Stimulated activated CD8-positive, alpha-beta memory T cell treated with anti-CD3 and anti-CD28 coated beads, Interleukin-7, amount 100 ng/mL, for 4 hours (primary cell): ENCODE measurements at regions not wholly inside any gene's neighbourhood (a gene's known extent, or its start where the extent isn't known, plus 50 kb on each side); places are given as distances from the start of the nearest gene placed in this dataset.

Source experiments
- DNase-seq, 2 donors: peaks; one replicate each; pipeline ENCODE4 v3.0.0-alpha.2; 2020; ENCODE audit warnings: low read depth in 2 of 2

- DNase-seq: no peak
These were observed 267.6 kb downstream of the METTL4 start for GRCh38 chr18:2303517-2304238.

GRCh38 chr18:2304378-2305175, 266.7 kb downstream of the METTL4 start:
- DNase-seq: no peak

- no peak for DNase-seq
These were observed 264.7 kb downstream of the METTL4 start for GRCh38 chr18:2306606-2307005.

- no peak for DNase-seq
These were observed 260.4 kb downstream of the METTL4 start for GRCh38 chr18:2310886-2311285.

- DNase-seq: no peak
These were observed 258.9 kb downstream of the METTL4 start for GRCh38 chr18:2312440-2312839.

GRCh38 chr18:2313332-2313731, 258.0 kb downstream of the METTL4 start:
- no peak for DNase-seq

GRCh38 chr18:2316082-2316750, 255.1 kb downstream of the METTL4 start:
- DNase-seq: no peak

- no peak for DNase-seq
These were observed 254.3 kb downstream of the METTL4 start for GRCh38 chr18:2316751-2317696.

GRCh38 chr18:2324459-2324858, 246.8 kb downstream of the METTL4 start:
- no peak for DNase-seq

GRCh38 chr18:2325308-2325849, 245.9 kb downstream of the METTL4 start:
- DNase-seq: no peak

- DNase-seq: no peak
These were observed 245.4 kb downstream of the METTL4 start for GRCh38 chr18:2325933-2326332.

- DNase-seq: no peak
These were observed 244.3 kb downstream of the METTL4 start for GRCh38 chr18:2326999-2327398.

- no peak for DNase-seq
These were observed 240.5 kb downstream of the METTL4 start for GRCh38 chr18:2330764-2331163.

GRCh38 chr18:2331491-2331890, 239.8 kb downstream of the METTL4 start:
- DNase-seq: no peak

- no peak for DNase-seq
These were observed 234.5 kb downstream of the METTL4 start for GRCh38 chr18:2336690-2337392.

GRCh38 chr18:2337552-2338141, 233.7 kb downstream of the METTL4 start:
- DNase-seq: peak in 1 of 2 donors; percentile 16

GRCh38 chr18:2338601-2339000, 232.7 kb downstream of the METTL4 start:
- DNase-seq: no peak

- DNase-seq: no peak
These were observed 231.0 kb downstream of the METTL4 start for GRCh38 chr18:2340335-2340734.

GRCh38 chr18:2348003-2348402, 223.3 kb downstream of the METTL4 start:
- no peak for DNase-seq
